SJCRH30 (cell line): ENCODE measurements at regions not wholly inside any gene's neighbourhood (a gene's known extent, or its start where the extent isn't known, plus 50 kb on each side); places are given as distances from the start of the nearest gene placed in this dataset.

Experiments used
- DNase-seq, 2 experiments: peaks; one replicate each; pipeline ENCODE4 v3.0.0-alpha.2; 2015 to 2020
- H3K27ac ChIP-seq: fragments of 250-450 bp; sonication (Bioruptor Pico); 2 replicates; pipeline ENCODE4 v1.5.1; 2020; ENCODE audit warnings: mild to moderate bottlenecking, moderate library complexity
- H3K27me3 ChIP-seq: fragments of 250-450 bp; sonication (Bioruptor Pico); 2 replicates; pipeline ENCODE4 v1.5.1; 2020; ENCODE audit warnings: mild to moderate bottlenecking, moderate library complexity
- H3K36me3 ChIP-seq: fragments of 250-450 bp; sonication (Bioruptor Pico); 2 replicates; pipeline ENCODE4 v1.5.1; 2020; ENCODE audit warnings: mild to moderate bottlenecking, moderate library complexity
- H3K4me1 ChIP-seq: fragments of 250-450 bp; sonication (Bioruptor Pico); 2 replicates; pipeline ENCODE4 v1.5.1; 2020; ENCODE audit warnings: mild to moderate bottlenecking, moderate library complexity
- H3K4me3 ChIP-seq: fragments of 250-450 bp; sonication (Bioruptor Pico); 2 replicates; pipeline ENCODE4 v1.5.1; 2020; ENCODE audit warnings: mild to moderate bottlenecking, moderate library complexity
- H3K9me3 ChIP-seq: fragments of 250-450 bp; sonication (Bioruptor Pico); replicated peaks from 2 replicates; pipeline ENCODE4 v1.5.1; 2020; ENCODE audit warnings: mild to moderate bottlenecking, moderate library complexity

GRCh38 chr3:106590216-106590615, 721.4 kb upstream of the CBLB start:
- Histone ChIP-seq H3K27ac (no peak overlapping the region), H3K27me3 (no peaks in the 10 kb centered on the region), H3K4me3 (no peak overlapping the region), H3K4me1 (no peaks in the 10 kb centered on the region), H3K36me3 (no peaks in the 10 kb centered on the region), H3K9me3 (no peaks in the 10 kb centered on the region; the same call in 1 of the 2 replicates)
- no peak for DNase-seq

- Histone ChIP-seq H3K4me1 (no peaks in the 10 kb centered on the region), H3K9me3 (no peaks in the 10 kb centered on the region; the same call in 1 of the 2 replicates), H3K27me3 (no peaks in the 10 kb centered on the region), H3K36me3 (no peaks in the 10 kb centered on the region), H3K4me3 (no peak overlapping the region), H3K27ac (no peak overlapping the region)
- no peak for DNase-seq
Measured at GRCh38 chr3:106593381-106593780, 724.6 kb upstream of the CBLB start.

- Histone ChIP-seq H3K9me3 (no peaks in the 10 kb centered on the region), H3K27me3 (no peaks in the 10 kb centered on the region), H3K4me3 (no peak overlapping the region), H3K36me3 (no peaks in the 10 kb centered on the region), H3K4me1 (0 out of 2 replicates have a peak, but pooled peaks cover 4% of the 10 kb centered on the region), H3K27ac (no peak overlapping the region)
- peak; percentile 64 to 90 for DNase-seq
Measured at GRCh38 chr3:106609666-106610301, 741.0 kb upstream of the CBLB start.

- H3K9me3 ChIP-seq = no peaks in the 10 kb centered on the region
- H3K4me1 ChIP-seq = 0 out of 2 replicates have a peak, but pooled peaks cover 4% of the 10 kb centered on the region
- no peaks in the 10 kb centered on the region for H3K27me3 ChIP-seq
- no peak overlapping the region for H3K4me3 ChIP-seq
- no peak for DNase-seq
- H3K27ac ChIP-seq = no peak overlapping the region
- no peaks in the 10 kb centered on the region for H3K36me3 ChIP-seq
Measured at GRCh38 chr3:106610362-106610959, 741.6 kb upstream of the CBLB start.

GRCh38 chr3:106611116-106611515, 742.3 kb upstream of the CBLB start:
- Histone ChIP-seq H3K9me3 (no peaks in the 10 kb centered on the region), H3K27me3 (no peaks in the 10 kb centered on the region), H3K4me3 (no peak overlapping the region), H3K36me3 (no peaks in the 10 kb centered on the region), H3K4me1 (0 out of 2 replicates have a peak, but pooled peaks cover 4% of the 10 kb centered on the region), H3K27ac (no peak overlapping the region)
- no peak for DNase-seq

GRCh38 chr3:106611841-106612240, 743.0 kb upstream of the CBLB start:
- H3K27ac ChIP-seq = no peak overlapping the region
- H3K9me3 ChIP-seq = no peaks in the 10 kb centered on the region
- H3K4me3 ChIP-seq = no peak overlapping the region
- DNase-seq = no peak
- 0 out of 2 replicates have a peak, but pooled peaks cover 4% of the 10 kb centered on the region for H3K4me1 ChIP-seq
- no peaks in the 10 kb centered on the region for H3K36me3 ChIP-seq
- no peaks in the 10 kb centered on the region for H3K27me3 ChIP-seq

GRCh38 chr3:106616556-106616955, 747.7 kb upstream of the CBLB start:
- H3K4me3 ChIP-seq = no peak overlapping the region
- H3K27me3 ChIP-seq = no peaks in the 10 kb centered on the region
- no peak overlapping the region for H3K27ac ChIP-seq
- H3K36me3 ChIP-seq = no peaks in the 10 kb centered on the region
- no peak for DNase-seq
- H3K9me3 ChIP-seq = no peaks in the 10 kb centered on the region
- H3K4me1 ChIP-seq = no peaks in the 10 kb centered on the region

GRCh38 chr3:106617276-106617675, 748.5 kb upstream of the CBLB start:
- H3K36me3 ChIP-seq = no peaks in the 10 kb centered on the region
- H3K4me3 ChIP-seq = no peak overlapping the region
- no peak for DNase-seq
- no peaks in the 10 kb centered on the region for H3K9me3 ChIP-seq
- no peak overlapping the region for H3K27ac ChIP-seq
- H3K4me1 ChIP-seq = no peaks in the 10 kb centered on the region
- H3K27me3 ChIP-seq = no peaks in the 10 kb centered on the region

- Histone ChIP-seq H3K27me3 (no peaks in the 10 kb centered on the region), H3K36me3 (no peaks in the 10 kb centered on the region), H3K4me1 (no peaks in the 10 kb centered on the region), H3K9me3 (no peaks in the 10 kb centered on the region), H3K27ac (no peak overlapping the region), H3K4me3 (no peak overlapping the region)
- DNase-seq = no peak
Measured at GRCh38 chr3:106620646-106621045, 751.8 kb upstream of the CBLB start.

GRCh38 chr3:106624154-106624553, 753.1 kb upstream of the CCDC54 start:
- Histone ChIP-seq H3K4me1 (no peaks in the 10 kb centered on the region), H3K4me3 (no peak overlapping the region), H3K27me3 (no peaks in the 10 kb centered on the region), H3K36me3 (no peaks in the 10 kb centered on the region), H3K27ac (no peak overlapping the region), H3K9me3 (no peaks in the 10 kb centered on the region)
- no peak for DNase-seq

- DNase-seq = no peak
Measured at GRCh38 chr3:106628407-106628806, 748.8 kb upstream of the CCDC54 start.

GRCh38 chr3:106629215-106629832, 747.9 kb upstream of the CCDC54 start:
- Histone ChIP-seq H3K27me3 (no peaks in the 10 kb centered on the region), H3K4me1 (no peaks in the 10 kb centered on the region), H3K4me3 (no peak overlapping the region), H3K27ac (no peak overlapping the region), H3K36me3 (no peaks in the 10 kb centered on the region), H3K9me3 (no peaks in the 10 kb centered on the region)
- DNase-seq = peak in 1 of 2 experiments; percentile 34

More at GRCh38 chr3:106628407-106628806, 748.8 kb upstream of the CCDC54 start:
- Histone ChIP-seq H3K4me1 (no peaks in the 10 kb centered on the region), H3K4me3 (no peak overlapping the region), H3K27me3 (no peaks in the 10 kb centered on the region), H3K9me3 (no peaks in the 10 kb centered on the region), H3K27ac (no peak overlapping the region), H3K36me3 (no peaks in the 10 kb centered on the region)

GRCh38 chr3:106631373-106632108, 745.7 kb upstream of the CCDC54 start:
- Histone ChIP-seq H3K4me1 (no peaks in the 10 kb centered on the region; the same call in 1 of the 2 replicates), H3K27me3 (no peaks in the 10 kb centered on the region), H3K27ac (no peak overlapping the region), H3K36me3 (no peaks in the 10 kb centered on the region), H3K4me3 (no peak overlapping the region), H3K9me3 (no peaks in the 10 kb centered on the region)
- no peak for DNase-seq

GRCh38 chr3:106635271-106635670, 742.0 kb upstream of the CCDC54 start:
- peak in 1 of 2 experiments; percentile 9 for DNase-seq
- no peaks in the 10 kb centered on the region for H3K9me3 ChIP-seq
- no peaks in the 10 kb centered on the region for H3K36me3 ChIP-seq
- no peak overlapping the region for H3K4me3 ChIP-seq
- no peak overlapping the region for H3K27ac ChIP-seq
- no peaks in the 10 kb centered on the region; the same call in 1 of the 2 replicates for H3K4me1 ChIP-seq
- no peaks in the 10 kb centered on the region for H3K27me3 ChIP-seq

- DNase-seq = no peak
- Histone ChIP-seq H3K36me3 (no peaks in the 10 kb centered on the region), H3K27me3 (no peaks in the 10 kb centered on the region), H3K9me3 (no peaks in the 10 kb centered on the region), H3K27ac (no peak overlapping the region), H3K4me3 (no peak overlapping the region), H3K4me1 (no peaks in the 10 kb centered on the region; the same call in 1 of the 2 replicates)
Measured at GRCh38 chr3:106635826-106636225, 741.4 kb upstream of the CCDC54 start.
